Breast epithelium (tissue), 4 donors: ENCODE measurements at regions not wholly inside any gene's neighbourhood (a gene's known extent, or its start where the extent isn't known, plus 50 kb on each side); places are given as distances from the start of the nearest gene placed in this dataset.

Source experiments
- DNase-seq, 2 donors: peaks; one replicate each; pipeline ENCODE4 v3.0.0-alpha.2; 2019; ENCODE audit warnings: low spot score in 2 of 2
- H3K27ac ChIP-seq, 2 donors: fragments of 200-600 bp; sonication (generic) in 1 of 2; one replicate each; pipeline ENCODE4 v1.5.1; 2016 to 2019; ENCODE audit warnings: mild to moderate bottlenecking in 1 of 2
- H3K27me3 ChIP-seq, 2 donors: fragments of 200-600 bp; sonication (generic) in 1 of 2; one replicate each; pipeline versions ENCODE4 v1.5.1 to v1.6.0; 2017 to 2019; ENCODE audit warnings: control low read depth in 1 of 2, mild to moderate bottlenecking in 1 of 2
- H3K36me3 ChIP-seq: fragments of 200-600 bp; one replicate; pipeline ENCODE4 v1.5.1; 2019
- H3K4me1 ChIP-seq, 2 donors: fragments of 200-600 bp; sonication (generic); one replicate each; pipeline ENCODE4 v1.5.1; 2016 to 2019; ENCODE audit warnings: control low read depth in 1 of 2
- H3K4me3 ChIP-seq, 3 donors: fragments of 200-600 bp; sonication (generic); 1 replicate in 2 of 3; 2 replicates in 1 of 3; pipeline ENCODE4 v1.5.1; 2016 to 2019; ENCODE audit warnings: mild to moderate bottlenecking in 3 of 3, moderate library complexity in 2 of 3
- H3K9me3 ChIP-seq, 2 donors: fragments of 200-600 bp; sonication (generic) in 1 of 2; one replicate each; pipeline ENCODE4 v1.5.1; 2016 to 2019; ENCODE audit warnings: control low read depth in 1 of 2
- POLR2A ChIP-seq: fragments of 450-650 bp; IDR thresholded peaks from one replicate; pipeline ENCODE4 v1.6.1; 2016; ENCODE audit warnings: antibody characterized with exemption, mild to moderate bottlenecking, moderate library complexity
- POLR2AphosphoS5 ChIP-seq, 3 donors: sonication (generic); formaldehyde crosslinking; IDR thresholded peaks; one replicate each; pipeline ENCODE4 v1.6.1; 2017; ENCODE audit warnings: antibody characterized with exemption in 3 of 3
- intact Hi-C: fragments of 100-400 bp; cut with DNase I; formaldehyde crosslinking; loops from one replicate; pipeline ENCODE4 v1.15.1; 2023; ENCODE audit warnings: low total_unique reads
- TF ChIP-seq, protein P1 (sequence below), 3 donors: fragments of 450-650 bp; IDR thresholded peaks; one replicate each; pipeline ENCODE4 v1.5.1; 2016 to 2017; ENCODE audit warnings: antibody characterized with exemption in 3 of 3, mild to moderate bottlenecking in 3 of 3, moderate library complexity in 3 of 3

DNA sequence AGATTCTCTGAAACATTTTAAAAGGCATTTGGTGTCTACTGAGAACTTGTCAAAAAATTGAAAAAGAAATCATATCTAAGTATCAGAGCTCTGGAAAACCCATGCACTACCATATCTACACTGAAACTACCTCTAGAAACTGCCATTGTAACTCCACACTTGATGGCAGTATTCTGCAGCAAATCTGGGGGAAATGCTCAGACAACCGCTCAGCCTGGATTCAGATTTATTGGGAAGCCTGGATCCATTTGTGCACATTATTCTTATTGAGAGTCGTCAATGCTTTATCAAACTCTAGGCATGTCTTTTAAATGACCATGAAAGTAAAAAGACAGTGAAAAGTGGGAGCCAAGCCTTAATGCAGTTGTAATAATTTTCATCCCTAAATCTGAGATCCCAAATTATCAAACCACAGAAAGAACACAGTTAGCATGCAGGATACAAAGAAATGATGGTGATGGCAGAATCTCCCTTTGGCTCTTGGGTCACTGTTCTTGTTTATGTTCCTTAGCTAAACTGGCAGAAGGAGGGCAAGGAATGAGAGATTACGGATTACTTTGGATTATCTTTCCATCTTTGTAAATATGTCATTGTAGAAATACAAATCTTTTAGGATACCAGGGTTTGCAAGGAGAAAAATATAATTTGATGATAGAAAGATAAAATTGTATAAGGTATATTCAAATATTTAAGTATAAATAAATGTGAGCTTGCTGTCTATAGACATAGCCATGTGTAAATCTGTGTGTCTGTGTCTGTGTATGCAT, 512.1 kb upstream of the SYT4 start:
- Histone ChIP-seq H3K4me1 (no peaks in the 10 kb centered on the region), H3K9me3 (no peaks in the 10 kb centered on the region), H3K27ac (no peak overlapping the region), H3K36me3 (no peaks in the 10 kb centered on the region), H3K4me3 (no peak overlapping the region), H3K27me3 (no peaks in the 10 kb centered on the region)
- DNase-seq, result no peak
- intact Hi-C loops, result no loop called here
- TF ChIP-seq POLR2AphosphoS5 (IDR thresholded peaks at IDR 0.05) (no peak), POLR2A (no peak)
- TF ChIP-seq, protein P1, sequence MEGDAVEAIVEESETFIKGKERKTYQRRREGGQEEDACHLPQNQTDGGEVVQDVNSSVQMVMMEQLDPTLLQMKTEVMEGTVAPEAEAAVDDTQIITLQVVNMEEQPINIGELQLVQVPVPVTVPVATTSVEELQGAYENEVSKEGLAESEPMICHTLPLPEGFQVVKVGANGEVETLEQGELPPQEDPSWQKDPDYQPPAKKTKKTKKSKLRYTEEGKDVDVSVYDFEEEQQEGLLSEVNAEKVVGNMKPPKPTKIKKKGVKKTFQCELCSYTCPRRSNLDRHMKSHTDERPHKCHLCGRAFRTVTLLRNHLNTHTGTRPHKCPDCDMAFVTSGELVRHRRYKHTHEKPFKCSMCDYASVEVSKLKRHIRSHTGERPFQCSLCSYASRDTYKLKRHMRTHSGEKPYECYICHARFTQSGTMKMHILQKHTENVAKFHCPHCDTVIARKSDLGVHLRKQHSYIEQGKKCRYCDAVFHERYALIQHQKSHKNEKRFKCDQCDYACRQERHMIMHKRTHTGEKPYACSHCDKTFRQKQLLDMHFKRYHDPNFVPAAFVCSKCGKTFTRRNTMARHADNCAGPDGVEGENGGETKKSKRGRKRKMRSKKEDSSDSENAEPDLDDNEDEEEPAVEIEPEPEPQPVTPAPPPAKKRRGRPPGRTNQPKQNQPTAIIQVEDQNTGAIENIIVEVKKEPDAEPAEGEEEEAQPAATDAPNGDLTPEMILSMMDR (IDR thresholded peaks at IDR 0.05), result no peak

GRCh38 chr18:43793910-43794309, 516.6 kb upstream of the SYT4 start:
- Histone ChIP-seq H3K36me3 (peaks cover 3% of the 10 kb centered on the region), H3K4me3 (no peak overlapping the region), H3K27me3 (no peaks in the 10 kb centered on the region), H3K4me1 (no peaks in the 10 kb centered on the region), H3K27ac (no peak overlapping the region), H3K9me3 (no peaks in the 10 kb centered on the region)
- TF ChIP-seq POLR2AphosphoS5 (IDR thresholded peaks at IDR 0.05) (no peak), POLR2A (no peak)
- TF ChIP-seq, protein P1 (IDR thresholded peaks at IDR 0.05), result no peak
- intact Hi-C loops, result no loop called here
- no peak for DNase-seq

- H3K4me3 ChIP-seq, result no peak overlapping the region
- intact Hi-C loops, result no loop called here
- H3K27me3 ChIP-seq, result no peaks in the 10 kb centered on the region
- no peak for DNase-seq
- H3K27ac ChIP-seq, result no peak overlapping the region
- no peak for TF ChIP-seq POLR2A
- TF ChIP-seq, protein P1 (IDR thresholded peaks at IDR 0.05), result no peak
- no peak for TF ChIP-seq POLR2AphosphoS5 (IDR thresholded peaks at IDR 0.05)
- H3K9me3 ChIP-seq, result no peaks in the 10 kb centered on the region
- no peaks in the 10 kb centered on the region for H3K4me1 ChIP-seq
- H3K36me3 ChIP-seq, result peaks cover 3% of the 10 kb centered on the region
These were observed 517.1 kb upstream of the SYT4 start for GRCh38 chr18:43794363-43794762.

GRCh38 chr18:43797347-43797746, 520.1 kb upstream of the SYT4 start:
- peaks cover 3% of the 10 kb centered on the region for H3K36me3 ChIP-seq
- H3K4me3 ChIP-seq, result no peak overlapping the region
- H3K4me1 ChIP-seq, result no peaks in the 10 kb centered on the region
- no peaks in the 10 kb centered on the region for H3K27me3 ChIP-seq
- H3K9me3 ChIP-seq, result no peaks in the 10 kb centered on the region
- intact Hi-C loops, result no loop called here
- DNase-seq, result no peak
- no peak overlapping the region for H3K27ac ChIP-seq
- no peak for TF ChIP-seq POLR2AphosphoS5 (IDR thresholded peaks at IDR 0.05)
- no peak for TF ChIP-seq POLR2A
- TF ChIP-seq, protein P1 (IDR thresholded peaks at IDR 0.05), result no peak

- TF ChIP-seq, protein P1 (IDR thresholded peaks at IDR 0.05), result no peak
- TF ChIP-seq POLR2A (no peak), POLR2AphosphoS5 (IDR thresholded peaks at IDR 0.05) (no peak)
- H3K27me3 ChIP-seq, result no peaks in the 10 kb centered on the region
- peaks cover 0 to 3% of the 10 kb centered on the region in 2 donors for H3K9me3 ChIP-seq
- no peaks in the 10 kb centered on the region for H3K36me3 ChIP-seq
- no peak overlapping the region for H3K27ac ChIP-seq
- H3K4me1 ChIP-seq, result no peaks in the 10 kb centered on the region
- H3K4me3 ChIP-seq, result no peak overlapping the region
- no peak for DNase-seq
- intact Hi-C loops, result no loop called here
These were observed 523.3 kb upstream of the SYT4 start for GRCh38 chr18:43800584-43800983.
